ENCODE measurements at regions not wholly inside any gene's neighbourhood (a gene's known extent, or its start where the extent isn't known, plus 50 kb on each side); places are given as distances from the start of the nearest gene placed in this dataset.

DNA sequence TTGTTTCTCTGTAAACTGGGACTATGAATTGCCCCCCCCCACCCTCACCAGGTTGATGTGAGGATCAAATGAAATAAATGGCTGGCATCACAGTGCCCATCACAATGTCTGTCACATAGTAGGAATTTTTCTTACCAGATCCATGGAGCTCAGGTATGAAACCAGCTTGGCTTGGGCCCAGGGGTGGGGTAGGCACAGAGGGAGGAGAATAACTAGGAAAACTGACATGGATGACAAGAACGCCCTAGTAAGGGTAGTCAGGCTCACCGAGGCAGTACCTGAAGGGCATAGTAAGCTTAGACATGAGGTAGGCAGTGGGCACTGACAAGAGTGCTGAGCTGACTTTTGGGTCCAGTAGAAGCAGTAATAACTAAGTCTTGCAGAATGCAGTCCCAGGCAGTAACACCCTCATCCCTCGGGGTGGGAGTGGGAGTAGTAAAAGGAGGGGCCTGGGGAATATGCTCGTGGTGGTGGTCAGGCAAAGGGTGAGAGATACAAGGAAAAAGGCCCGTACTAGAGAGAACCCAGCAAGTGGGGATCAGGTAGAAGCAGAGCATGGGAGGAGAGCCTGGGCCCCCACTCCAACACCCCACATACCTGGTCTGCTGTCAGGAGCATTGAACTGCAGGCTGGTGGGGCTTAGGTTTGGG is 155.9 kb upstream of the PJA1 start:
- ChIA-PET POLR2A (no interaction called here), CTCF (no interaction called here)
- DNase-seq (ENCODE audit: low read depth, low spot score) = no peak
- H3K4me3 ChIP-seq (ENCODE audit: low read depth, low read length) = no peak overlapping the region
- TF ChIP-seq, protein P1, sequence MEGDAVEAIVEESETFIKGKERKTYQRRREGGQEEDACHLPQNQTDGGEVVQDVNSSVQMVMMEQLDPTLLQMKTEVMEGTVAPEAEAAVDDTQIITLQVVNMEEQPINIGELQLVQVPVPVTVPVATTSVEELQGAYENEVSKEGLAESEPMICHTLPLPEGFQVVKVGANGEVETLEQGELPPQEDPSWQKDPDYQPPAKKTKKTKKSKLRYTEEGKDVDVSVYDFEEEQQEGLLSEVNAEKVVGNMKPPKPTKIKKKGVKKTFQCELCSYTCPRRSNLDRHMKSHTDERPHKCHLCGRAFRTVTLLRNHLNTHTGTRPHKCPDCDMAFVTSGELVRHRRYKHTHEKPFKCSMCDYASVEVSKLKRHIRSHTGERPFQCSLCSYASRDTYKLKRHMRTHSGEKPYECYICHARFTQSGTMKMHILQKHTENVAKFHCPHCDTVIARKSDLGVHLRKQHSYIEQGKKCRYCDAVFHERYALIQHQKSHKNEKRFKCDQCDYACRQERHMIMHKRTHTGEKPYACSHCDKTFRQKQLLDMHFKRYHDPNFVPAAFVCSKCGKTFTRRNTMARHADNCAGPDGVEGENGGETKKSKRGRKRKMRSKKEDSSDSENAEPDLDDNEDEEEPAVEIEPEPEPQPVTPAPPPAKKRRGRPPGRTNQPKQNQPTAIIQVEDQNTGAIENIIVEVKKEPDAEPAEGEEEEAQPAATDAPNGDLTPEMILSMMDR (IDR thresholded peaks at IDR 0.05; ENCODE audit: insufficient read depth, low read length, missing control alignments) = no peak

DNA sequence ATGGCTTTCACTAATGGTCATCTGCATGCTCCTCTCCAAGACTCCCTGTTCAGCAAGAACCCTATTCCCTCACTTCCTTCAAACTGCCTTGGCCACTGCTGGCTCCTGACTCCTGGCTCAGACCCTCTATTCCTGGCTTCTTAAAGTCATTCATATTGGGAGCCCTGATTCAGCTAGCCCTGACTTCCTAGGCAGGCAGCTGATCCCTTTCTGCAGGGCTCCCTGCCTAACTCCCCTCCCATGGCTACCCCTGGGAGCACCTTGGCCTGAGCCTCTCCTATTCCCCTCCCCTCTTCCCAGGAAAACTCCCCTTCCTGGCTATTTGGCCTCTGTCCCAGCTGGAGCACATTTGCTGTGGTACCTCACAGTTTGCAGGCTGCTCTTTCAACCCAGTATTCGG is 154.9 kb upstream of the PJA1 start:
- TF ChIP-seq, protein P1 (IDR thresholded peaks at IDR 0.05; ENCODE audit: insufficient read depth, low read length, missing control alignments) = no peak
- CTCF ChIA-PET = no interaction called here
- H3K4me3 ChIP-seq (ENCODE audit: low read depth, low read length) = no peak overlapping the region
- POLR2A ChIA-PET = no interaction called here
- no peak for DNase-seq (ENCODE audit: low read depth, low spot score)

DNA sequence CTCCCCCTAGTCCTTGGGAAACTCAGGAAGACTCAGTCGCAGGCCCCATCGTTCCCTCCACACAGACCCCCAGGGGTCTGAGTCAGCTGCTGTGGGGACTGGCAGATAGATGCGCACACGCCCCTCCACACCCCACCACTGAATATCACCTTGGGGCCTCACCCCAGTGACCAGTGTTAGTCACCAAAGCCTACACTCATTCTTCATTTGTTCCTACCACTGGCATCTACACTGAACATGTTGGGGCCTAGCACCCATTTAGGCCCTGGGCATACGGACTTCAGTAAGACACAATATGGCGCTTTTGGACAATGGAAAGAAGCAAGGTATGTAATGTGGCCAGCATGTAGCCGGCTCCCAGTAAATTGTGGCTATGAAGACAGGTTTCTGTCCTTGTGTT is 154.1 kb upstream of the PJA1 start:
- TF ChIP-seq, protein P1 (IDR thresholded peaks at IDR 0.05; ENCODE audit: insufficient read depth, low read length, missing control alignments) = no peak

DNA sequence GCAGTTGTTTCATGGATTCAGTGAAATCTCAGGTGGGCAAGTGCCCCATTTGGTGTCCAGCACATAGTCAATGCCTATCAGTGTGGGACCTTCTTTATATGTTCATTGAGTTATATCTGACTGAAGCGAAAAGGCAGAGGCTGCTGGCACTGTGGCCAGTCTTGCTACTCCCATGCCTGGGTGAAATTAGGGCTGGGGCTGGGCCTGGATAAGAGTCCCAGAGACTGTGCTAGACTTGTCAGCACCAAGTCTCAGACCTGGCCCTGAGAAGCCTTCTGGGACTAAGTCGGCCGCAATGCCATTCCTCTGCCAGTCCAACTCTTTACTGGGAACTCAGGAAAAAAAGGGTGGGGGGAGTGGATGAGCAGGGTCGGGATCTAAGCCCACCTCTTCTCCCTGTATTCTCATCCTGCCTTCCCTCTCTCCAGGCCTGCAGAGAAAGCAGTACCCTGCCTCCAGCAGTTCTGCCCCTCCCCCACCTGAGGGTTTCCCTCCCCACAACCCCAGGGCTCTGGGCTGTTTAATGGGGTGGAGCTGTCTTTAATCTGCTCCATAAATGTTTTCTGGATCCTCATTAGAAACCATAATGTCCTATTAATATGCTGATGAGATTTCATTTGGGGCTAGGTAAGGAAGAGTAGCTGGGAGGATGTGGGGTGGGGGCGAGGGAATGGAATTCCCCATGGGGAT is 153.5 kb upstream of the PJA1 start:
- POLR2A ChIA-PET = no interaction called here
- H3K4me3 ChIP-seq (ENCODE audit: low read depth, low read length) = no peak overlapping the region
- TF ChIP-seq, protein P1 (IDR thresholded peaks at IDR 0.05; ENCODE audit: insufficient read depth, low read length, missing control alignments) = no peak
- DNase-seq (ENCODE audit: low read depth, low spot score) = no peak
- CTCF ChIA-PET = no interaction called here

More for the DNA sequence above, 154.1 kb upstream of the PJA1 start:
- H3K4me3 ChIP-seq (ENCODE audit: low read depth, low read length) = no peak overlapping the region
- DNase-seq (ENCODE audit: low read depth, low spot score) = no peak
- POLR2A ChIA-PET = no interaction called here
- CTCF ChIA-PET = no interaction called here

DNA sequence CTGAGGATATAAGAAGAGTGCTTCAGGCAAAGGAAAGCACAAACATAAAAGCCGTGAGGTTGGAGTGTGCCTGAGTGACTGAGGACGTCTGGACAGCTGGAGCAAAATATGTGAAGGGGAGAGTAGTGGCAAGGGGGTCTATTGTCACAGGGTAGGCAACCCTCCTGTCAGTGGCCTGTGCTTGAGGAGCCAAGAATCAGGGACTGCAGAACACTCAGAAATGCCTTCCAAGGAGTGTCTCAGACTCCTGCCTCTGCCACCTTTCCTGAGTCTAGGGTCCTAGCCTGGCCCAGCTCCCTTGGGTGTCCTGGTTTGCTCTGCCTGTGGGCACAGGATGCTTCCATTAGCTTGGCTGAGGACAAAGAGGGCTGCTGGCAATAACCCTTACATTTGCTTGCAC is 152.5 kb upstream of the PJA1 start:
- no peak for DNase-seq (ENCODE audit: low read depth, low spot score)
- H3K4me3 ChIP-seq (ENCODE audit: low read depth, low read length) = no peak overlapping the region
- ChIA-PET POLR2A (no interaction called here), CTCF (no interaction called here)
- TF ChIP-seq, protein P1 (IDR thresholded peaks at IDR 0.05; ENCODE audit: insufficient read depth, low read length, missing control alignments) = no peak

DNA sequence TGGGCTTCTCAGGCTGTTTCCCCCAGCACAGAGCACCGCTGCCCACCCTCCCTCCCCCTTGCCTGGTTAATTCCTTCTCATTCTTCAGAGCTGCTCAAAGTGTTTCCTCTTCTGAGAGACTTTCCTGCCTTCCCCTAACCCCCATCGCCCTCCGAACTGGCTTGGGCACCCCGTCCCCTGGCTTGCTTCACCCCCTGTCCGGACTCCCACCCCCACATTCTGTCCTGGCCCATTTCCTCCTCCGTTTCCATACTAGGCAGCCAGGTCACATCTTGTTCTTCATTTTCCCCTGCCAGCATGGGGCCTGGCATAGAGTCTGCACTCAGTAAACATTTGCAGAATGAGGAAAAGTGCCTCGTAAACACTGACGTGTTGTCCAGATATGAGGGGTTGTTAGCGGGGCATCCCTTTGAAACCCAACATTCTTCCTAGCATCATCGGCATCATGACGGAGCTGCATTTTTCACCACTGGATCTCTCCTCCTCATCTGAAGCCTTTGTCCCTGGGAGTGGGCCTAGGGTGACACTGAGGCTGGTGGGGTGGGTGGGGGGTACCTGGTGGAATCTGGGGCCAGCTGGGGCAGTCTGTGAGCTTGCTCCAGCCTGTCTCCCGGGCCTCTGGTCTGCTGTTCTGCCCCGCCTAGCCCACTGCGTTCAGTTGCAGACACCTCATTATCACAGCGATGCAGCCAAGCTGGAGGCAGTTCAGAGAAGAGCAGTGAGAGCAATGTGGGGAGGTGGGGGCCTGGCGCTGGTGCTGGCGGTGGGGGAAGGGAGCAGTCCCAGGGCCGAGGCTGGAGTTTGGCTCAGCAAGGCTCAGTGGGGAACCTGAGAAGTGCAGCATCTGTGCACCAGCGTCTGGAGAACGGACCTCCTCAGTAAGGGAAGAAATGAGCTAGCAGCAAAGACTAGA is 149.4 kb upstream of the PJA1 start:
- TF ChIP-seq, protein P1 (IDR thresholded peaks at IDR 0.05; ENCODE audit: insufficient read depth, low read length, missing control alignments) = no peak
- ChIA-PET POLR2A (no interaction called here), CTCF (no interaction called here)
- no peak overlapping the region for H3K4me3 ChIP-seq (ENCODE audit: low read depth, low read length)
- DNase-seq (ENCODE audit: low read depth, low spot score) = no peak
